MM.1S (cell line): ENCODE measurements at regions not wholly inside any gene's neighbourhood (a gene's known extent, or its start where the extent isn't known, plus 50 kb on each side); places are given as distances from the start of the nearest gene placed in this dataset.

Source experiments
- DNase-seq: peaks from one replicate; pipeline ENCODE4 v3.0.0-alpha.2; 2015
- H2AFZ ChIP-seq: fragments of 300-600 bp; sonication (generic); 2 replicates; pipeline ENCODE4 v1.6.0; 2016; ENCODE audit warnings: antibody characterized with exemption, low read length
- H3F3A ChIP-seq: fragments of 300-600 bp; sonication (generic); 2 replicates; pipeline ENCODE4 v1.6.1; 2016; ENCODE audit warnings: mild to moderate bottlenecking, antibody characterized with exemption, low read length, moderate library complexity, mixed read lengths; ENCODE audit not compliant: insufficient read depth
- H3K27ac ChIP-seq: fragments of 300-600 bp; sonication (generic); 2 replicates; pipeline ENCODE4 v1.5.1; 2016; ENCODE audit warnings: mild to moderate bottlenecking, low read length
- H3K27me3 ChIP-seq: fragments of 300-600 bp; sonication (generic); replicated peaks from 2 replicates; pipeline ENCODE4 v1.6.0; 2016; ENCODE audit warnings: low read length; ENCODE audit not compliant: insufficient read depth
- H3K36me3 ChIP-seq: fragments of 300-600 bp; sonication (generic); replicated peaks from 2 replicates; pipeline ENCODE4 v1.6.1; 2016; ENCODE audit warnings: mild to moderate bottlenecking, low read length, mixed read lengths; ENCODE audit not compliant: insufficient read depth
- H3K4me1 ChIP-seq: fragments of 300-600 bp; sonication (generic); 2 replicates; pipeline ENCODE4 v1.6.1; 2016; ENCODE audit warnings: low read length, mixed read lengths
- H3K4me2 ChIP-seq: fragments of 300-600 bp; sonication (generic); 2 replicates; pipeline ENCODE4 v1.6.0; 2016; ENCODE audit warnings: low read depth, low read length
- H3K4me3 ChIP-seq: fragments of 300-600 bp; sonication (generic); 2 replicates; pipeline ENCODE4 v1.5.1; 2016; ENCODE audit warnings: low read length, mixed read lengths
- H3K79me2 ChIP-seq: fragments of 300-600 bp; sonication (generic); 2 replicates; pipeline ENCODE4 v1.6.1; 2016; ENCODE audit warnings: mixed run types, low read length, mixed read lengths
- H3K9ac ChIP-seq: fragments of 300-600 bp; sonication (generic); 2 replicates; pipeline ENCODE4 v1.6.1; 2016; ENCODE audit warnings: low read length, mixed read lengths
- H3K9me2 ChIP-seq: fragments of 300-600 bp; sonication (generic); replicated peaks from 2 replicates; pipeline ENCODE4 v1.6.1; 2016; ENCODE audit warnings: mild to moderate bottlenecking, low read length, mixed read lengths; ENCODE audit not compliant: insufficient read depth
- H3K9me3 ChIP-seq: fragments of 300-600 bp; sonication (generic); replicated peaks from 2 replicates; pipeline ENCODE4 v1.6.1; 2016; ENCODE audit warnings: mild to moderate bottlenecking, low read length, mixed read lengths; ENCODE audit not compliant: insufficient read depth
- H4K20me1 ChIP-seq: fragments of 300-600 bp; sonication (generic); 2 replicates; pipeline ENCODE4 v1.6.1; 2016; ENCODE audit warnings: mild to moderate bottlenecking, low read length, moderate library complexity, mixed read lengths; ENCODE audit not compliant: insufficient read depth
- CTCF ChIP-seq: fragments of 300-600 bp; sonication (generic); IDR thresholded peaks from 2 replicates; pipeline ENCODE4 v1.5.1; 2016; ENCODE audit warnings: antibody characterized with exemption, low read length, mixed read lengths
- EZH2 ChIP-seq: fragments of 300-600 bp; sonication (generic); optimal IDR thresholded peaks from 2 replicates; pipeline ENCODE3; 2017; ENCODE audit warnings: low read depth, mild to moderate bottlenecking, antibody characterized with exemption, low read length, mixed read lengths
- EZH2phosphoT487 ChIP-seq: fragments of 300-600 bp; sonication (generic); IDR thresholded peaks from 2 replicates; pipeline ENCODE4 v1.6.1; 2018; ENCODE audit warnings: antibody characterized with exemption, low read length

- peak overlapping the region; percentile 46 for H3K9ac ChIP-seq
- peak overlapping the region; percentile 69 for H2AFZ ChIP-seq
- H3K4me1 ChIP-seq = peaks cover 16% of the 10 kb centered on the region
- peaks cover 21% of the 10 kb centered on the region for H3F3A ChIP-seq
- TF ChIP-seq CTCF = peak; percentile 13
- TF ChIP-seq EZH2phosphoT487 = no peak
- H3K27ac ChIP-seq = peak overlapping the region; percentile 78
- DNase-seq = peak; percentile 95
- H3K27me3 ChIP-seq = no peaks in the 10 kb centered on the region
- no peaks in the 10 kb centered on the region for H3K36me3 ChIP-seq
- peak overlapping the region; percentile 79 for H3K4me2 ChIP-seq
- no peaks in the 10 kb centered on the region for H3K79me2 ChIP-seq
- H3K9me3 ChIP-seq = no peaks in the 10 kb centered on the region
- H3K4me3 ChIP-seq = peak overlapping the region; percentile 36
- H4K20me1 ChIP-seq = no peaks in the 10 kb centered on the region
- no peaks in the 10 kb centered on the region for H3K9me2 ChIP-seq
Measured at GRCh38 chr4:75180790-75181776, 248.2 kb downstream of the PARM1 start.

GRCh38 chr4:75180217-75180616, 247.3 kb downstream of the PARM1 start:
- H3K27ac ChIP-seq = peak overlapping the region; percentile 78; the same call in 1 of the 2 replicates
- TF ChIP-seq EZH2 = no peak
- TF ChIP-seq EZH2phosphoT487 = no peak
- TF ChIP-seq CTCF = no peak
- H4K20me1 ChIP-seq = no peaks in the 10 kb centered on the region
- H3K4me1 ChIP-seq = peaks cover 16% of the 10 kb centered on the region
- no peak for DNase-seq
- H3K9me3 ChIP-seq = no peaks in the 10 kb centered on the region
- peak overlapping the region; percentile 69 for H2AFZ ChIP-seq
- H3K4me2 ChIP-seq = peak overlapping the region; percentile 79; the same call in 1 of the 2 replicates
- no peaks in the 10 kb centered on the region for H3K36me3 ChIP-seq
- H3K9ac ChIP-seq = peak overlapping the region; percentile 46; the same call in 1 of the 2 replicates
- H3K4me3 ChIP-seq = no peak overlapping the region
- no peaks in the 10 kb centered on the region for H3K27me3 ChIP-seq
- peaks cover 21% of the 10 kb centered on the region for H3F3A ChIP-seq
- H3K79me2 ChIP-seq = no peaks in the 10 kb centered on the region
- no peaks in the 10 kb centered on the region for H3K9me2 ChIP-seq

- Histone ChIP-seq H3K27me3 (no peaks in the 10 kb centered on the region), H4K20me1 (no peaks in the 10 kb centered on the region), H3K79me2 (no peaks in the 10 kb centered on the region), H2AFZ (no peak overlapping the region), H3K9me3 (no peaks in the 10 kb centered on the region), H3K4me2 (no peak overlapping the region), H3K9me2 (no peaks in the 10 kb centered on the region), H3K9ac (no peak overlapping the region), H3K4me1 (peaks cover 16% of the 10 kb centered on the region), H3K27ac (no peak overlapping the region), H3K4me3 (no peak overlapping the region), H3K36me3 (no peaks in the 10 kb centered on the region), H3F3A (peaks cover 21% of the 10 kb centered on the region)
- TF ChIP-seq EZH2 = no peak
- TF ChIP-seq EZH2phosphoT487 = no peak
- TF ChIP-seq CTCF = no peak
- no peak for DNase-seq
Measured at GRCh38 chr4:75179510-75179909, 246.6 kb downstream of the PARM1 start.
